Upper lobe of left lung (tissue), 6 donors: ENCODE measurements at regions not wholly inside any gene's neighbourhood (a gene's known extent, or its start where the extent isn't known, plus 50 kb on each side); places are given as distances from the start of the nearest gene placed in this dataset.

Source experiments
- ATAC-seq, 2 donors: fragments of 200-7000 bp; cut with Tn5 transposase; one replicate each; pipeline ENCODE4 v1.9.1; 2022; ENCODE audit warnings: mild to moderate bottlenecking in 2 of 2, moderate library complexity in 2 of 2; ENCODE audit not compliant: low FRiP score in 2 of 2
- DNase-seq, 2 donors: peaks; one replicate each; pipeline ENCODE4 v3.0.0-alpha.2; 2019 to 2020
- H3K27ac ChIP-seq, 4 donors: fragments of 200-600 bp; sonication (generic); one replicate each; pipeline ENCODE4 v1.5.1; 2016 to 2019
- H3K27me3 ChIP-seq, 4 donors: fragments of 200-600 bp; sonication (generic); one replicate each; pipeline ENCODE4 v1.5.1; 2017 to 2019
- H3K36me3 ChIP-seq, 4 donors: fragments of 200-600 bp; sonication (generic); one replicate each; pipeline ENCODE4 v1.5.1; 2016 to 2019
- H3K4me1 ChIP-seq, 4 donors: fragments of 200-600 bp; sonication (generic); one replicate each; pipeline ENCODE4 v1.5.1; 2018 to 2019
- H3K4me3 ChIP-seq, 4 donors: fragments of 200-600 bp; sonication (generic); one replicate each; pipeline ENCODE4 v1.5.1; 2017 to 2019; ENCODE audit warnings: mild to moderate bottlenecking in 2 of 4, moderate library complexity in 1 of 4
- H3K9me3 ChIP-seq, 4 donors: fragments of 200-600 bp; sonication (generic); one replicate each; pipeline ENCODE4 v1.5.1; 2018 to 2019
- EP300 ChIP-seq, 4 donors: sonication (generic); formaldehyde crosslinking; IDR thresholded peaks; one replicate each; pipeline ENCODE4 v1.5.1; 2017; ENCODE audit warnings: antibody characterized with exemption in 4 of 4, control low read depth in 2 of 4
- POLR2A ChIP-seq, 4 donors: fragments of 450-650 bp; IDR thresholded peaks; one replicate each; pipeline ENCODE4 v1.5.1; 2016 to 2017; ENCODE audit warnings: antibody characterized with exemption in 4 of 4, mild to moderate bottlenecking in 2 of 4
- POLR2AphosphoS5 ChIP-seq, 2 donors: sonication (generic); formaldehyde crosslinking; IDR thresholded peaks; one replicate each; pipeline ENCODE4 v1.5.1; 2017; ENCODE audit warnings: antibody characterized with exemption in 2 of 2
- WGBS, 2 donors: methylation state at CpG; one replicate each; pipeline ENCODE4 v1.1.5; 2017 to 2018; 5-methylcytosine and 5-hydroxymethylcytosine counted together
- TF ChIP-seq, protein P1 (sequence below), 6 experiments: fragments of 450-650 bp in 4 of 6; fragments of 200-600 bp in 2 of 6; sonication (generic) in 2 of 6; IDR thresholded peaks; one replicate each; pipeline ENCODE4 v1.5.1; 2016 to 2019; ENCODE audit warnings: antibody characterized with exemption in 6 of 6
- donor health status: DM: no; HTN: no; CAD: no; lungs with moderate emphysema.
- donor health status: DM: no; HTN: yes; CAD: no; lungs with severe emphysema.

DNA sequence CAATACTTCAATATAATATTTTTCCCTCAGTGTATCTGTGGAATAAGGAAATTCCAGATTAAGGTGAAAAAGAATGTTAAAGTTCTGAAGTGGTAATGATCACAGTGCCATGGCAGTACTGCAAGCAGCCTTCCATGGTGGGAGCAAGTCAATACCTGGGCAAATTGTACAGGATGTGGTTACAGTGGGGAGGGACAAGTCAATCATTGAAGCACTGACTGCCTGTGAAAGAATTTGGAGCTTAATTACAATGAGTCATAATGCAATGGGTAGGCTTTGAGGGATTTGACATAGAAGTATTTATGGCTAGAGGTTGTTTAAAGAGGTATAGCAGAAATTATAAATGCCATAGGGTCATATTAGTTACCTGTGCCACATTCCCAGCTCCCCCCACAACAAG, 786.5 kb upstream of the ACO1 start:
- Histone ChIP-seq H3K27ac (no peak overlapping the region), H3K4me1 (no peaks in the 10 kb centered on the region), H3K4me3 (no peak overlapping the region), H3K9me3 (no peaks in the 10 kb centered on the region), H3K27me3 (no peaks in the 10 kb centered on the region), H3K36me3 (no peaks in the 10 kb centered on the region)
- TF ChIP-seq EP300 (IDR thresholded peaks at IDR 0.05), result no peak
- TF ChIP-seq POLR2A (IDR thresholded peaks at IDR 0.05), result no peak
- TF ChIP-seq, protein P1, sequence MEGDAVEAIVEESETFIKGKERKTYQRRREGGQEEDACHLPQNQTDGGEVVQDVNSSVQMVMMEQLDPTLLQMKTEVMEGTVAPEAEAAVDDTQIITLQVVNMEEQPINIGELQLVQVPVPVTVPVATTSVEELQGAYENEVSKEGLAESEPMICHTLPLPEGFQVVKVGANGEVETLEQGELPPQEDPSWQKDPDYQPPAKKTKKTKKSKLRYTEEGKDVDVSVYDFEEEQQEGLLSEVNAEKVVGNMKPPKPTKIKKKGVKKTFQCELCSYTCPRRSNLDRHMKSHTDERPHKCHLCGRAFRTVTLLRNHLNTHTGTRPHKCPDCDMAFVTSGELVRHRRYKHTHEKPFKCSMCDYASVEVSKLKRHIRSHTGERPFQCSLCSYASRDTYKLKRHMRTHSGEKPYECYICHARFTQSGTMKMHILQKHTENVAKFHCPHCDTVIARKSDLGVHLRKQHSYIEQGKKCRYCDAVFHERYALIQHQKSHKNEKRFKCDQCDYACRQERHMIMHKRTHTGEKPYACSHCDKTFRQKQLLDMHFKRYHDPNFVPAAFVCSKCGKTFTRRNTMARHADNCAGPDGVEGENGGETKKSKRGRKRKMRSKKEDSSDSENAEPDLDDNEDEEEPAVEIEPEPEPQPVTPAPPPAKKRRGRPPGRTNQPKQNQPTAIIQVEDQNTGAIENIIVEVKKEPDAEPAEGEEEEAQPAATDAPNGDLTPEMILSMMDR (IDR thresholded peaks at IDR 0.05), result no peak
- TF ChIP-seq POLR2AphosphoS5 (IDR thresholded peaks at IDR 0.05), result no peak
- DNase-seq (no peak), ATAC-seq (no peak)

DNA sequence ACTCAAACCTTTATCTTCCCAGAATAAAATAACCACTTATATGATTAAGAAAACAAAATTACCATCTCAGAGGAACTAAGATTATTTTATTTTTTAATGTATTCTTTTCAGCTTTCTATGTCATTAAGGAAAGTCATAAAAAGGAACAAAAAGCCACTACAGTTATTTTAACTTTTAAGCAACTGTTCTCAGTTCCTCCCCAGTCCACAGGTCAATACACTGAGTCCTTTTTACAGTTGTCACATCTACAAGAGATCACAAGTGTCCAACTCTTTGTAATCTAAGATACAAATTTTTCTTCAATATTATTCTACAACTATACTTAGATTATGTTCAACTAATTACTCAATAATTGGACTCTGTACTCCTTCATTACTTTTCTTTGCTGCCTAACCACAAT, 782.8 kb upstream of the ACO1 start:
- Histone ChIP-seq H3K4me1 (no peaks in the 10 kb centered on the region), H3K27ac (no peak overlapping the region), H3K36me3 (no peaks in the 10 kb centered on the region), H3K27me3 (no peaks in the 10 kb centered on the region), H3K4me3 (no peak overlapping the region), H3K9me3 (no peaks in the 10 kb centered on the region)
- TF ChIP-seq, protein P1 (IDR thresholded peaks at IDR 0.05), result no peak
- TF ChIP-seq EP300 (IDR thresholded peaks at IDR 0.05) (no peak), POLR2A (IDR thresholded peaks at IDR 0.05) (no peak), POLR2AphosphoS5 (IDR thresholded peaks at IDR 0.05) (no peak)
- DNase-seq (no peak), ATAC-seq (no peak)

DNA sequence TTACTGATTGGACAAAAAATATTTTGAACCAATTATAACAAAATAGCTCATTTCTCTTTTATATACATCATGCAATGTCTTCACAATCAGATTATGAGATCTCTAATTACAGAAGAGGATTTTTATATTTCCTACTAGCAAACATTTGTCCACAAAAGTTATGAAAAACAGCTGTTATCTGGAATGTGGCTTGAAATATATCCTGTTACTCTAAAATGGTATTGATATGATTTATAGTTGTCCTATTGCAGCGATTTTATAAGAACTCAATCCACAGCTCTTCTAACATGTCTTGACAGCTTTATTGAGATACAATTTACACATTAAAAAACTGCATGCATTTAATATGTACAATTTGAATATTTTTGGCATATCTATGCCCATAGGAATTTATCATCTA, 779.9 kb upstream of the ACO1 start:
- ATAC-seq (no peak), DNase-seq (no peak)
- no peak overlapping the region for H3K27ac ChIP-seq
- H3K36me3 ChIP-seq, result no peaks in the 10 kb centered on the region
- peaks cover 0 to 3% (median 0%) of the 10 kb centered on the region in 4 donors for H3K4me1 ChIP-seq
- TF ChIP-seq POLR2AphosphoS5 (IDR thresholded peaks at IDR 0.05) (no peak), EP300 (IDR thresholded peaks at IDR 0.05) (no peak), POLR2A (IDR thresholded peaks at IDR 0.05) (no peak)
- TF ChIP-seq, protein P1 (IDR thresholded peaks at IDR 0.05), result no peak
- H3K27me3 ChIP-seq, result no peaks in the 10 kb centered on the region
- WGBS, 2 donors, result 66% methylated on average over 1 of the region's 1 CpG
- H3K4me3 ChIP-seq, result no peak overlapping the region
- no peaks in the 10 kb centered on the region for H3K9me3 ChIP-seq

DNA sequence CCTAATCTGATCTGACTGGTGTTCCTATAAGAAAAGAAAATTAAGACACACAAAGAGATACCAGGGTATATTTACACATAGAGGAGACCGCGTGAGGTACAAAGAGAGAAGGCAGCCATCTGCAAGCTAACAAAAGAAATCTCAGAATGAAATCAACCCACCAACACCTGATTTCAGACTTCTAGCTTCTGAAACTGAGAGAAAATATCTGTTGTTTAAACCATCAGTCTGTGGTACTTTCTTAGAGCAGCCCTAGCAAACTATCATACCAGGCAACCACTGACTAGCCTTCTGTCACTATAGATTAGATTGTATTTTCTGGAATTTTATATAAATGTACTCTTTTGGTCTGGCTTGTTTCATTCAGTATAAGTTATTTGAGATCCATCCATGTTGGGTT, 779.3 kb upstream of the ACO1 start:
- no peak for TF ChIP-seq EP300 (IDR thresholded peaks at IDR 0.05)
- TF ChIP-seq, protein P1 (IDR thresholded peaks at IDR 0.05), result no peak
- no peak for TF ChIP-seq POLR2A (IDR thresholded peaks at IDR 0.05)
- no peak for TF ChIP-seq POLR2AphosphoS5 (IDR thresholded peaks at IDR 0.05)
- Histone ChIP-seq H3K27ac (no peak overlapping the region), H3K36me3 (no peaks in the 10 kb centered on the region), H3K4me3 (no peak overlapping the region), H3K27me3 (no peaks in the 10 kb centered on the region), H3K9me3 (no peaks in the 10 kb centered on the region), H3K4me1 (peaks cover 0 to 3% (median 0%) of the 10 kb centered on the region in 4 donors)
- DNase-seq (no peak), ATAC-seq (no peak)
- WGBS, 2 donors, result 97 to 98% methylated on average over 2 of the region's 2 CpGs

GRCh38 chr9:31606678-31607077, 777.8 kb upstream of the ACO1 start:
- no peak overlapping the region for H3K27ac ChIP-seq
- 93 to 96% methylated on average over 1 of the region's 1 CpG for WGBS, 2 donors
- no peaks in the 10 kb centered on the region for H3K27me3 ChIP-seq
- DNase-seq (no peak), ATAC-seq (no peak)
- no peaks in the 10 kb centered on the region for H3K9me3 ChIP-seq
- H3K4me3 ChIP-seq, result no peak overlapping the region
- peaks cover 0 to 3% (median 0%) of the 10 kb centered on the region in 4 donors for H3K4me1 ChIP-seq
- H3K36me3 ChIP-seq, result no peaks in the 10 kb centered on the region
- TF ChIP-seq, protein P1 (IDR thresholded peaks at IDR 0.05), result no peak
